ENCODE measurements at regions not wholly inside any gene's neighbourhood (a gene's known extent, or its start where the extent isn't known, plus 50 kb on each side); places are given as distances from the start of the nearest gene placed in this dataset.

GRCh38 chr3:148079370-148079769 lies 618.3 kb upstream of the AGTR1 start:
- no peak for DNase-seq (ENCODE audit: low read depth in 3 of 3)

GRCh38 chr3:148081926-148082325 lies 615.8 kb upstream of the AGTR1 start:
- no peak for DNase-seq (ENCODE audit: low read depth in 3 of 3)

GRCh38 chr3:148082506-148083280 lies 615.0 kb upstream of the AGTR1 start:
- no peak for DNase-seq (ENCODE audit: low read depth in 3 of 3)

- DNase-seq (ENCODE audit: low read depth in 3 of 3): no peak
Observed at GRCh38 chr3:148083526-148084182, 614.0 kb upstream of the AGTR1 start.

- DNase-seq (ENCODE audit: low read depth in 3 of 3): no peak
Observed at GRCh38 chr3:148084931-148085330, 612.8 kb upstream of the AGTR1 start.

GRCh38 chr3:148087601-148088371 lies 609.9 kb upstream of the AGTR1 start:
- DNase-seq (ENCODE audit: low read depth in 3 of 3): no peak

- DNase-seq (ENCODE audit: low read depth in 3 of 3): no peak
Observed at GRCh38 chr3:148089171-148089570, 608.5 kb upstream of the AGTR1 start.

GRCh38 chr3:148090156-148090555 lies 607.5 kb upstream of the AGTR1 start:
- DNase-seq (ENCODE audit: low read depth in 3 of 3): no peak

GRCh38 chr3:148092624-148093347 lies 604.9 kb upstream of the AGTR1 start:
- no peak for DNase-seq (ENCODE audit: low read depth in 3 of 3)

GRCh38 chr3:148093753-148094152 lies 604.0 kb upstream of the AGTR1 start:
- no peak for DNase-seq (ENCODE audit: low read depth in 3 of 3)

- no peak for DNase-seq (ENCODE audit: low read depth in 3 of 3)
Observed at GRCh38 chr3:148095962-148096361, 601.7 kb upstream of the AGTR1 start.

GRCh38 chr3:148100476-148100875 lies 597.2 kb upstream of the AGTR1 start:
- DNase-seq (ENCODE audit: low read depth in 3 of 3): no peak

GRCh38 chr3:148101061-148101460 lies 596.6 kb upstream of the AGTR1 start:
- no peak for DNase-seq (ENCODE audit: low read depth in 3 of 3)

- DNase-seq (ENCODE audit: low read depth in 3 of 3): no peak
Observed at GRCh38 chr3:148102156-148102555, 595.5 kb upstream of the AGTR1 start.

GRCh38 chr3:148106062-148106461 lies 591.6 kb upstream of the AGTR1 start:
- DNase-seq (ENCODE audit: low read depth in 3 of 3): no peak

- DNase-seq (ENCODE audit: low read depth in 3 of 3): no peak
Observed at GRCh38 chr3:148126956-148127355, 570.7 kb upstream of the AGTR1 start.

- no peak for DNase-seq (ENCODE audit: low read depth in 3 of 3)
Observed at GRCh38 chr3:148128136-148128535, 569.6 kb upstream of the AGTR1 start.

- no peak for DNase-seq (ENCODE audit: low read depth in 3 of 3)
Observed at GRCh38 chr3:148131990-148132638, 565.6 kb upstream of the AGTR1 start.

- DNase-seq (ENCODE audit: low read depth in 3 of 3): no peak
Observed at GRCh38 chr3:148136816-148137215, 560.9 kb upstream of the AGTR1 start.

- no peak for DNase-seq (ENCODE audit: low read depth in 3 of 3)
Observed at GRCh38 chr3:148146241-148146640, 551.5 kb upstream of the AGTR1 start.
